Esophagus muscularis mucosa (tissue), 4 donors: ENCODE measurements at regions not wholly inside any gene's neighbourhood (a gene's known extent, or its start where the extent isn't known, plus 50 kb on each side); places are given as distances from the start of the nearest gene placed in this dataset.

ENCODE experiments used
- EP300 ChIP-seq: sonication (generic); formaldehyde crosslinking; IDR thresholded peaks from one replicate; pipeline ENCODE4 v1.6.1; 2017; ENCODE audit warnings: antibody characterized with exemption
- POLR2A ChIP-seq: fragments of 450-650 bp; IDR thresholded peaks from one replicate; pipeline ENCODE4 v1.6.1; 2017; ENCODE audit warnings: antibody characterized with exemption, moderate library complexity, mild to moderate bottlenecking, low read depth
- POLR2AphosphoS5 ChIP-seq, 2 donors: sonication (generic); formaldehyde crosslinking; IDR thresholded peaks; one replicate each; pipeline ENCODE4 v1.6.1; 2017; ENCODE audit warnings: antibody characterized with exemption in 2 of 2
- TF ChIP-seq, protein P1 (sequence below), 3 experiments: fragments of 200-600 bp in 2 of 3; fragments of 450-650 bp in 1 of 3; sonication (generic) in 2 of 3; IDR thresholded peaks; one replicate each; pipeline ENCODE4 v1.5.1; 2017 to 2019; ENCODE audit warnings: antibody characterized with exemption in 3 of 3, mild to moderate bottlenecking in 2 of 3, moderate library complexity in 1 of 3

DNA sequence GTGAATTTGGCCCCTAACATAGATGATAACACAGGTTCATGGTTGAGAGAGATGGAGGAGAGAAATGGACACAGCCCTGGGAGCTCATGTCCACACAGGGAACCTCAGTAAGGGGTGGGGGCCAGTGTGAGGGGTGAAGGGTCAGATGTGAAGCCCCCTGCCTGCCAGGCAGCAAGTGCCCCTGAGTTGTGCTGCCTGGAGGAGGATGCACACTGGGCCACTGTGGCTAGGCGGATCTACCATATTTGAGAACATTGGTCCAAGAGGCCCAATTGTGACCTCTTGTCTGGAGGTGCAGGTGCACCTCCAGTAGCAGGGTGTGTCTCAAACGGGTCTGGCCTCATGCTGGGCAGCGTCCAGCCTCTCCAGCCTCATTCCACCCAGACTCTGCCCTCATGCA is 99.6 kb upstream of the SNTG2 start:
- no peak for TF ChIP-seq POLR2AphosphoS5 (IDR thresholded peaks at IDR 0.05)
- TF ChIP-seq EP300, result no peak
- TF ChIP-seq, protein P1, sequence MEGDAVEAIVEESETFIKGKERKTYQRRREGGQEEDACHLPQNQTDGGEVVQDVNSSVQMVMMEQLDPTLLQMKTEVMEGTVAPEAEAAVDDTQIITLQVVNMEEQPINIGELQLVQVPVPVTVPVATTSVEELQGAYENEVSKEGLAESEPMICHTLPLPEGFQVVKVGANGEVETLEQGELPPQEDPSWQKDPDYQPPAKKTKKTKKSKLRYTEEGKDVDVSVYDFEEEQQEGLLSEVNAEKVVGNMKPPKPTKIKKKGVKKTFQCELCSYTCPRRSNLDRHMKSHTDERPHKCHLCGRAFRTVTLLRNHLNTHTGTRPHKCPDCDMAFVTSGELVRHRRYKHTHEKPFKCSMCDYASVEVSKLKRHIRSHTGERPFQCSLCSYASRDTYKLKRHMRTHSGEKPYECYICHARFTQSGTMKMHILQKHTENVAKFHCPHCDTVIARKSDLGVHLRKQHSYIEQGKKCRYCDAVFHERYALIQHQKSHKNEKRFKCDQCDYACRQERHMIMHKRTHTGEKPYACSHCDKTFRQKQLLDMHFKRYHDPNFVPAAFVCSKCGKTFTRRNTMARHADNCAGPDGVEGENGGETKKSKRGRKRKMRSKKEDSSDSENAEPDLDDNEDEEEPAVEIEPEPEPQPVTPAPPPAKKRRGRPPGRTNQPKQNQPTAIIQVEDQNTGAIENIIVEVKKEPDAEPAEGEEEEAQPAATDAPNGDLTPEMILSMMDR (IDR thresholded peaks at IDR 0.05), result no peak
- no peak for TF ChIP-seq POLR2A
